B cell (primary cell): ENCODE measurements at regions not wholly inside any gene's neighbourhood (a gene's known extent, or its start where the extent isn't known, plus 50 kb on each side); places are given as distances from the start of the nearest gene placed in this dataset.

ENCODE experiments used
- ATAC-seq: fragments of 200-7000 bp; cut with Tn5 transposase; one replicate; pipeline ENCODE4 v1.10.0; 2021; ENCODE audit warnings: low read depth, mild to moderate bottlenecking, moderate number of reproducible peaks, moderate library complexity
- CTCF ChIA-PET: fragments of 350-600 bp; sonication (Branson Sonifier 250); formaldehyde crosslinking; loops from one replicate; lab custom pipeline; 2021; ENCODE audit warnings: antibody characterized with exemption, inconsistent platforms; lab: Charles Lee
- POLR2A ChIA-PET: fragments of 350-600 bp; sonication (Branson Sonifier 250); formaldehyde crosslinking; loops from one replicate; lab custom pipeline; 2021; ENCODE audit warnings: antibody characterized with exemption; lab: Charles Lee
- DNase-seq: peaks from one replicate; pipeline ENCODE4 v3.0.0; 2013
- H2AFZ ChIP-seq: 2 replicates; pipeline ENCODE4 v1.6.1; 2012; ENCODE audit warnings: mild to moderate bottlenecking, low read depth, low read length; ENCODE audit not compliant: insufficient read depth, poor library complexity, severe bottlenecking
- H3K27ac ChIP-seq, 2 donors: 1 replicate in 1 of 2; 2 replicates in 1 of 2; pipeline ENCODE4 v1.5.1; 2012 to 2013; ENCODE audit warnings: low read length in 2 of 2, mild to moderate bottlenecking in 2 of 2, moderate library complexity in 1 of 2
- H3K27me3 ChIP-seq, 4 experiments: fragments of 200-600 bp in 1 of 4; sonication (generic) in 1 of 4; replicated peaks in 1 of 4; 1 replicate in 2 of 4; 2 replicates in 2 of 4; pipeline versions ENCODE4 v1.6.1 to v1.7.0; 2013 to 2016; ENCODE audit warnings: low read length in 3 of 4, mild to moderate bottlenecking in 2 of 4, mixed read lengths in 1 of 4, moderate library complexity in 1 of 4; ENCODE audit not compliant: insufficient read depth in 4 of 4, control insufficient read depth in 3 of 4; ENCODE audit errors: control extremely low read depth in 1 of 4
- H3K36me3 ChIP-seq, 2 experiments: replicated peaks in 1 of 2; 1 replicate in 1 of 2; 2 replicates in 1 of 2; pipeline versions ENCODE4 v1.6.1 to v1.7.1; 2013; ENCODE audit warnings: low read length in 1 of 2; ENCODE audit not compliant: insufficient read depth in 2 of 2, control insufficient read depth in 1 of 2; ENCODE audit errors: control extremely low read depth in 1 of 2, extremely low read depth in 1 of 2
- H3K4me1 ChIP-seq, 2 donors: fragments of 200-600 bp in 1 of 2; sonication (generic) in 1 of 2; 1 replicate in 1 of 2; 2 replicates in 1 of 2; pipeline versions ENCODE4 v1.5.1 to v1.6.1; 2013 to 2017; ENCODE audit warnings: low read length in 2 of 2; ENCODE audit not compliant: control insufficient read depth in 2 of 2, insufficient read depth in 2 of 2
- H3K4me2 ChIP-seq: replicated peaks from 2 replicates; pipeline ENCODE3; 2012; ENCODE audit warnings: mild to moderate bottlenecking, low read depth, low read length; ENCODE audit not compliant: poor library complexity, severe bottlenecking
- H3K4me3 ChIP-seq, 5 experiments: fragments of 200-600 bp in 1 of 5; sonication (generic) in 1 of 5; 1 replicate in 3 of 5; 2 replicates in 2 of 5; pipeline versions ENCODE4 v1.5.1 to v1.7.0; 2011 to 2016; ENCODE audit warnings: low read length in 4 of 5, mild to moderate bottlenecking in 4 of 5, low read depth in 2 of 5, control low read depth in 1 of 5, moderate library complexity in 1 of 5; ENCODE audit not compliant: insufficient read depth in 1 of 5; ENCODE audit errors: control extremely low read depth in 1 of 5, extremely low read depth in 1 of 5
- H3K79me2 ChIP-seq: fragments of 200-600 bp; sonication (generic); one replicate; pipeline ENCODE4 v1.6.0; 2016; ENCODE audit warnings: low read length; ENCODE audit not compliant: control insufficient read depth, insufficient read depth
- H3K9ac ChIP-seq: fragments of 200-600 bp; sonication (generic); 2 replicates; pipeline ENCODE4 v1.6.1; 2017; ENCODE audit warnings: mild to moderate bottlenecking, low read length, moderate library complexity
- H3K9me3 ChIP-seq, 3 donors: one replicate each; pipeline versions ENCODE4 v1.6.1 to v1.7.1; 2013; ENCODE audit warnings: low read length in 2 of 3; ENCODE audit not compliant: control insufficient read depth in 2 of 3, insufficient read depth in 1 of 3; ENCODE audit errors: control extremely low read depth in 1 of 3
- H4K20me1 ChIP-seq: 2 replicates; pipeline ENCODE4 v1.6.0; 2012; ENCODE audit warnings: mild to moderate bottlenecking, low read length; ENCODE audit not compliant: insufficient read depth, control insufficient read depth, poor library complexity, severe bottlenecking
- H3K27ac Mint-ChIP-seq: one replicate; pipeline ENCODE4 v1.8.0; 2021; ENCODE audit warnings: mixed read lengths
- H3K27me3 Mint-ChIP-seq: one replicate; pipeline ENCODE4 v1.8.0; 2021; ENCODE audit warnings: mixed read lengths
- H3K4me1 Mint-ChIP-seq: one replicate; pipeline ENCODE4 v1.8.0; 2021; ENCODE audit warnings: mixed read lengths
- H3K4me3 Mint-ChIP-seq: one replicate; pipeline ENCODE4 v1.8.0; 2021; ENCODE audit warnings: mixed read lengths
- H3K9me3 Mint-ChIP-seq: one replicate; pipeline ENCODE4 v1.8.0; 2022; ENCODE audit warnings: mixed read lengths; ENCODE audit not compliant: insufficient read depth
- CTCF ChIP-seq: fragments of 200-600 bp; IDR thresholded peaks from one replicate; pipeline ENCODE4 v1.8.0; 2022; ENCODE audit warnings: antibody characterized with exemption, mild to moderate bottlenecking
- EZH2 ChIP-seq: IDR thresholded peaks from 2 replicates; pipeline ENCODE4 v1.6.1; 2012; ENCODE audit warnings: borderline replicate concordance, low read depth, mild to moderate bottlenecking, moderate library complexity, low read length; ENCODE audit not compliant: insufficient read depth, poor library complexity, severe bottlenecking
- WGBS: methylation state at CpG from one replicate; pipeline ENCODE4 v1.1.5; 2013; ENCODE audit warnings: missing lambda C conversion rate; ENCODE audit not compliant: insufficient coverage; 5-methylcytosine and 5-hydroxymethylcytosine counted together
- intact Hi-C: fragments of 100-400 bp; cut with micrococcal nuclease; formaldehyde crosslinking; loops from one replicate; pipeline ENCODE4 v1.10.0; 2022

GRCh38 chr5:8299716-8300115, 430.8 kb downstream of the MTRR start:
- ChIA-PET POLR2A (no interaction called here), CTCF (no interaction called here)
- H3K4me3 ChIP-seq, result no peak overlapping the region
- H3K4me3 Mint-ChIP-seq, result no peak overlapping the region
- ATAC-seq (no peak), DNase-seq (no peak)
- no peak overlapping the region for H3K4me2 ChIP-seq
- H3K27me3 ChIP-seq, result no peaks in the 10 kb centered on the region
- intact Hi-C loops, result no loop called here
- H2AFZ ChIP-seq, result no peak overlapping the region
- TF ChIP-seq EZH2 (no peak), CTCF (no peak)
- 100% methylated on average over 1 of the region's 1 CpG for WGBS
- no peaks in the 10 kb centered on the region for H3K27me3 Mint-ChIP-seq
- H3K9ac ChIP-seq, result no peak overlapping the region
- no peaks in the 10 kb centered on the region for H3K36me3 ChIP-seq
- no peaks in the 10 kb centered on the region for H3K4me1 Mint-ChIP-seq
- no peaks in the 10 kb centered on the region for H3K4me1 ChIP-seq
- H3K27ac ChIP-seq, result no peak overlapping the region
- no peaks in the 10 kb centered on the region for H3K9me3 ChIP-seq
- no peak overlapping the region for H3K27ac Mint-ChIP-seq
- H3K79me2 ChIP-seq, result no peaks in the 10 kb centered on the region
- no peaks in the 10 kb centered on the region for H4K20me1 ChIP-seq
- H3K9me3 Mint-ChIP-seq, result no peaks in the 10 kb centered on the region

GRCh38 chr5:8304341-8304740, 435.4 kb downstream of the MTRR start:
- intact Hi-C loops, result no loop called here
- DNase-seq (no peak), ATAC-seq (no peak)
- H3K36me3 ChIP-seq, result no peaks in the 10 kb centered on the region
- H3K4me3 ChIP-seq, result no peak overlapping the region
- H3K4me1 ChIP-seq, result no peaks in the 10 kb centered on the region
- Mint-ChIP-seq H3K4me3 (no peak overlapping the region), H3K27me3 (no peaks in the 10 kb centered on the region), H3K4me1 (no peaks in the 10 kb centered on the region), H3K27ac (no peak overlapping the region), H3K9me3 (no peaks in the 10 kb centered on the region)
- no peak overlapping the region for H2AFZ ChIP-seq
- POLR2A ChIA-PET, result no interaction called here
- WGBS, result no CpG with 5 or more reads among the region's 2 CpGs
- CTCF ChIA-PET, result no interaction called here
- H3K27me3 ChIP-seq, result no peaks in the 10 kb centered on the region
- H3K27ac ChIP-seq, result no peak overlapping the region
- TF ChIP-seq EZH2 (no peak), CTCF (no peak)
- H3K79me2 ChIP-seq, result no peaks in the 10 kb centered on the region
- H3K9me3 ChIP-seq, result peaks cover 0 to 12% (median 0%) of the 10 kb centered on the region in 3 donors
- H4K20me1 ChIP-seq, result no peaks in the 10 kb centered on the region
- H3K4me2 ChIP-seq, result no peak overlapping the region
- H3K9ac ChIP-seq, result no peak overlapping the region
